ENCODE measurements at regions not wholly inside any gene's neighbourhood (a gene's known extent, or its start where the extent isn't known, plus 50 kb on each side); places are given as distances from the start of the nearest gene placed in this dataset.

- no peak for DNase-seq
These were observed 56.6 kb upstream of the PDE1C start for GRCh38 chr7:32126843-32127242.

Measured in activated CD8-positive, alpha-beta memory T cell treated with anti-CD3 and anti-CD28 coated beads for 24 hours (primary cell).